Mesothelial cell of epicardium (in vitro differentiated cells): ENCODE measurements at regions not wholly inside any gene's neighbourhood (a gene's known extent, or its start where the extent isn't known, plus 50 kb on each side); places are given as distances from the start of the nearest gene placed in this dataset.
"Not testable (repeated sequence)": the region's sequence is repeated elsewhere in the genome, so short reads cannot be mapped to it uniquely, and the experiment has no call there.

Experiments
- DNase-seq, 2 experiments: peaks; one replicate each; pipeline ENCODE4 v3.0.0; 2021; ENCODE audit warnings: low spot score in 2 of 2; ENCODE audit not compliant: unreplicated experiment in 2 of 2
- H3K27ac Mint-ChIP-seq: 2 replicates; pipeline ENCODE4 v1.8.0; 2021; ENCODE audit warnings: mixed read lengths
- H3K27me3 Mint-ChIP-seq: 2 replicates; pipeline ENCODE4 v1.8.0; 2021; ENCODE audit warnings: low read depth, mixed read lengths
- H3K36me3 Mint-ChIP-seq: 2 replicates; pipeline ENCODE4 v1.8.0; 2021; ENCODE audit warnings: mixed read lengths
- H3K4me1 Mint-ChIP-seq: 2 replicates; pipeline ENCODE4 v1.8.0; 2021; ENCODE audit warnings: mixed read lengths
- H3K4me3 Mint-ChIP-seq: 2 replicates; pipeline ENCODE4 v1.8.0; 2021; ENCODE audit warnings: mild to moderate bottlenecking, moderate library complexity, mixed read lengths
- H3K9me3 Mint-ChIP-seq: 2 replicates; pipeline ENCODE4 v1.8.0; 2021; ENCODE audit warnings: mixed read lengths
- CTCF ChIP-seq: fragments of 200-600 bp; sonication (generic); IDR thresholded peaks from one replicate; pipeline ENCODE4 v1.5.0; 2021; ENCODE audit warnings: antibody characterized with exemption; ENCODE audit not compliant: unreplicated experiment

- Mint-ChIP-seq H3K9me3 (peaks cover 5% of the 10 kb centered on the region), H3K4me3 (no peak overlapping the region), H3K4me1 (no peaks in the 10 kb centered on the region), H3K36me3 (no peaks in the 10 kb centered on the region), H3K27ac (no peak overlapping the region), H3K27me3 (no peaks in the 10 kb centered on the region)
- no peak for DNase-seq
- no peak for TF ChIP-seq CTCF
Measured at GRCh38 chr2:194079989-194080388, 1577.0 kb upstream of the SLC39A10 start.

- no peak overlapping the region for H3K4me3 Mint-ChIP-seq
- H3K27me3 Mint-ChIP-seq: no peaks in the 10 kb centered on the region
- no peak overlapping the region for H3K27ac Mint-ChIP-seq
- DNase-seq: no peak
- peaks cover 6% of the 10 kb centered on the region for H3K9me3 Mint-ChIP-seq
- TF ChIP-seq CTCF: no peak
- H3K4me1 Mint-ChIP-seq: no peaks in the 10 kb centered on the region
- no peaks in the 10 kb centered on the region for H3K36me3 Mint-ChIP-seq
Measured at GRCh38 chr2:194077366-194077765, 1579.7 kb upstream of the SLC39A10 start.

GRCh38 chr2:194062401-194062800 lies 1594.6 kb upstream of the SLC39A10 start:
- H3K36me3 Mint-ChIP-seq: no peaks in the 10 kb centered on the region
- no peak overlapping the region for H3K4me3 Mint-ChIP-seq
- H3K9me3 Mint-ChIP-seq: peaks cover 17% of the 10 kb centered on the region
- DNase-seq: no peak
- no peak for TF ChIP-seq CTCF
- H3K27me3 Mint-ChIP-seq: no peaks in the 10 kb centered on the region
- H3K27ac Mint-ChIP-seq: no peak overlapping the region
- H3K4me1 Mint-ChIP-seq: no peaks in the 10 kb centered on the region

GRCh38 chr2:194060269-194060668 lies 1596.8 kb upstream of the SLC39A10 start:
- peaks cover 17% of the 10 kb centered on the region for H3K9me3 Mint-ChIP-seq
- TF ChIP-seq CTCF: no peak
- H3K27ac Mint-ChIP-seq: no peak overlapping the region
- no peaks in the 10 kb centered on the region for H3K27me3 Mint-ChIP-seq
- H3K4me3 Mint-ChIP-seq: no peak overlapping the region
- DNase-seq: no peak
- no peaks in the 10 kb centered on the region for H3K36me3 Mint-ChIP-seq
- no peaks in the 10 kb centered on the region for H3K4me1 Mint-ChIP-seq

GRCh38 chr2:194054313-194054712 lies 1602.7 kb upstream of the SLC39A10 start:
- TF ChIP-seq CTCF: no peak
- Mint-ChIP-seq H3K9me3 (peaks cover 8% of the 10 kb centered on the region), H3K27ac (no peak overlapping the region), H3K4me3 (no peak overlapping the region), H3K36me3 (no peaks in the 10 kb centered on the region), H3K4me1 (peaks cover 3% of the 10 kb centered on the region), H3K27me3 (no peaks in the 10 kb centered on the region)
- DNase-seq: no peak

GRCh38 chr2:194044321-194044720 lies 1612.7 kb upstream of the SLC39A10 start:
- H3K9me3 Mint-ChIP-seq: peaks cover 9% of the 10 kb centered on the region
- no peak for TF ChIP-seq CTCF
- H3K27ac Mint-ChIP-seq: no peak overlapping the region
- no peaks in the 10 kb centered on the region for H3K4me1 Mint-ChIP-seq
- no peak for DNase-seq
- no peak overlapping the region for H3K4me3 Mint-ChIP-seq
- H3K36me3 Mint-ChIP-seq: no peaks in the 10 kb centered on the region
- H3K27me3 Mint-ChIP-seq: no peaks in the 10 kb centered on the region

GRCh38 chr2:194021130-194021529 lies 1635.9 kb upstream of the SLC39A10 start:
- not testable (repeated sequence) for H3K4me1 Mint-ChIP-seq, H3K4me3 Mint-ChIP-seq, H3K27ac Mint-ChIP-seq, DNase-seq, H3K27me3 Mint-ChIP-seq
- H3K36me3 Mint-ChIP-seq: peaks cover 11% of the 10 kb centered on the region
- H3K9me3 Mint-ChIP-seq: peaks cover 26% of the 10 kb centered on the region
